HG03175 (cell line): ENCODE measurements at regions not wholly inside any gene's neighbourhood (a gene's known extent, or its start where the extent isn't known, plus 50 kb on each side); places are given as distances from the start of the nearest gene placed in this dataset.
"Not testable (repeated sequence)": the region's sequence is repeated elsewhere in the genome, so short reads cannot be mapped to it uniquely, and the experiment has no call there.

ENCODE experiments used
- ATAC-seq: cut with Tn5 transposase; IDR thresholded peaks from one replicate; pipeline ENCODE4 v1.9.1; 2021; ENCODE audit warnings: mild to moderate bottlenecking, moderate library complexity; ENCODE audit not compliant: unreplicated experiment

DNA sequence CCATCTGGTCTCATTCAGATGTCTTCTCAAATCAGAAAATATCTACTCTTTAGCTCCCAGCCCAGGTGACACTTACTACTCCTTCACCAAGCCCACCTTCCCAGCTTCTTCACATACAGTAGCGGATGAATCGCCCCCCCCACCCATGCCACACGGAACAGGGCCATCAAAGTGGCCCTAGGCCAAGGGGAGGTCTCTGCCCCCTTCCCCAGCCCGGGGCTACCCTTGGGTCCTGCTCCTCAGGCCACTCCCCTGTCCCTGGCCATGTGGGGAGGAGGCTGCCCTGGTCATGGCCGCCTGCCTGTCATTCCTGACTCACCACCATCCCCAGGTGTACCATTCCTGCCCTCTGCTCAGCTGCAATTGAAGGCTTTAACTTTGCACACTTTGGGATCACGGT lies 142.8 kb downstream of the NECTIN1 start:
- ATAC-seq = no peak

DNA sequence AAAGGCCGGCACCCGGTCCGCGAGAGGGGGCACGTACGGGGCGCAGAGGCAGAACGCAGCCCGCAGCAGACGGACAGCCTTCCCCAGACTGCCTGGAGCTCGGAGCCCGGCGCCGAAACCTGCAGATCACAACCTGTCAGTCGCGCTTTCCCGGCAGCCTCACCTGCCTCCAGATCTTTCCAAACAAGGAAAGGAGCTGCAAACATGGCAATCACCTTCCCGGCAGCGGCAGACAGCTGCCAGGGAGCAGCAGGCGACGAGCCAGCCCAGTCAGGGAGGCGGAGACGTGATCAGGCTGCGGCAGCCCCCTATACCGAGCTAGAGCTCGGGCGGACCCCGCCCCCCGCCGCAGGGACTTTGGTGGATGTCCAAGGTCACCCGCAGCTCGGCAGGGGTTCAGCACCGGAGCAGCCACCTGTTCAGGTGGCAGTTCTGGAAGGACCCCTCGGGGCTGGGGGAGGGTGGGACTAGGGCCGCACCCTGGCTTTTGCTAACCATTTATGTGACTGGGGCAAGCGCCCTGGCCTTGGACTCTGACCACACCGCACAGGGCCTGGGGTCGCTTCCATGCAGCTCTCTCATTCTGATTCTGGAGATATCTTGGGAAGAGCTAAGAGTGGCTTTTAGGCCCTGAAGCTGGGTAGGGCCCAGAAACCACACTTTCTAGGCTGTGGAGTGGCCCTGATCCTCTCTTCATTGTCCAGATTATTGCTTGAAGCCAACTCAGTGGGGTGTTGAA lies 143.8 kb downstream of the NECTIN1 start:
- no peak for ATAC-seq

DNA sequence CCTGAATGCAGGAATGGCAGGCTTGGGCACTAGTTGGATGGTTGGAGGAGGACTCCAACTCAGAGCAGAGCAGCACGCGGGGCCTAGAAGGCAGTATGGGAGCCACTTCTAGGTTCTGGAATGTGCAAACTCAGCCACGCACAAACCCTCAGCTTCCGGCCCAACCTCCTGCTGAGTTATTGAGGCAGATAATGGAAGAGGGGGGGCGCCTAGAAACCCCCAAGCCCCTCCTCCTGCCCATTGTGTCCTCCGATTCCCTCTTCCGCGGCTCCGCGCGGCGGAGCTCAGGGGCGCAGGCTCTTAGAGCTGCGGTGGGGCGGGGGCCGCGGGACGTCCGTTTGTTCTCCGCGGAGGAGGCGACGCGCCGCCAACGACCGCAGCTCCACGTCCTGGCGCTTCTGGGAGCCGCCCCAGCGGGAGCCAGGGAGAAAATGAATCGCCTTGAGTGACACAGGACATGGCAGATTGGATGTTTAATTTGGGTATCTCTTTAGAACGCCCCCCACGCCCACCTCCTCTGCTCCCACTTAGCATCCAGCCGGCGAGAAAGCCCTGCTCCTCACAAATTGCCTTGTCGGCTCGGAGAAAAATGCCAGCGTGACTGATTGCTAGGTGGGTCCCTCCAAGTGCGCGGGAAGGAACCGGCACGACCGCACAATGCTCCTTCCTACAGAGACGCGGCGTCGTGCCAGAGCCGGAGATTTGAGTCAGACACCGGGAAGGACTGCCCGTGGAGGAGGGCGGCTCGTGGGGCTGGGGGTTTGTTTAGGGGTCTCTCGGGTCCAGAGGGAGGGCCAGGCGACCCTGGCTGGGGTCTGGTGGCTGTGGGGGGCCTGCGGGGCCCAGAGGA lies 144.6 kb downstream of the NECTIN1 start:
- no peak for ATAC-seq

DNA sequence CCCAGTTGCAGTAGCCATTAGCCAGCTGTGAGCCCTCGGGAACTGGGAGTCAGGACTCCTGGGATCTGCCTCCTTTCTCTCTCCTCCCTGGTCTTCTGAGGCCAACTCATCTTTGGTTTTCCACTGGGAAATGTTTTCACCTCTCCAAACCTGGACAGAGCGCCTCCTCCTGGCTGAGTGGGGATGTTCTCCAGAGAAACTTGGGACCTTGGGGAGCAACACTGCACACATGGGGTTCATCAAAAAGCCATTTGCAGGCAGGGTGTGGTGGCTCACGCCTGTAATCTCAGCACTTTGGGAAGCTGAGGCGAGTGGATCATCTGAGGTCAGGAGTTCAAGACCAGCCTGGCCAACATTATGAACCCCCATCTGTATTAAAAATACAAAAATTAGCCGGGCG lies 145.4 kb downstream of the NECTIN1 start:
- ATAC-seq = no peak

DNA sequence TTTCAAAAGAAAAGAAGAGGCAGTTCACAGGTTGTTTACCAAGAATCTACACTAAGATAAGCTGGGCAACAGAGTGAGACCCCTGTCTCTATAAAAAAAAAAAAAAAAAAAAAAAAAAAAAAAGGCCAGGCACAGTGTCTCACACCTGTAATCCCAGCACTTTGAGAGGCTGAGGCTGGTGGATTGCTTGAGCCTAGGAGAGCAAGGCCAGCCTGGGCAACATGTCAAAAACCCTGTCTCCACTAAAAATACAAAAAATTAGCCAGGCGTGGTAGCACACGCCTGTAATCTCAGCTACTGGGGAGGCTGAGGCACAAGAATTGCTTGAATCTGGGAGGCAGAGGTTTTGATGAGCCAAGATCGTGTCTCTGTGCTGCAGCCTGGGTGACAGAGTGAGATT lies 147.6 kb downstream of the NECTIN1 start:
- ATAC-seq = not testable (repeated sequence)

DNA sequence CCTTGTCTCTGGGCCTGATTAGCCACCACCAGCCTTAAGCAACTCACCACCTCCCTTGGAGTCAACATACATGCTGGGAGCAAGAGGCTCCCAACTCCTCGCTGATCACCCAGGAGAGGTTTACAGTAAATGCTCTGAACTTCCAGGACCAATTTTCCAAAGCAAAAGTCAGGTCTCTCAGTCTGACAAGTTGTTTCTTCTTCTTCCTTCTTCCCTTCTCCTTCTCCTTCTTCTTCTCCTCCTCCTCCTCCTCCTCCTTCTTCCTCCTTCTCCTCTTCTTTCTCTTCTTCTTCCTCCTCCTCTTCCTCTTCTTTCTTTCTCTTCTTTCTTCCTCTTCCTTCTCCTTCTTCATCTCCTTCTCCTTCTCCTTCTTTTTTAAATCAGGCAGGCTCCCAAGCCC lies 148.2 kb downstream of the NECTIN1 start:
- no peak for ATAC-seq

DNA sequence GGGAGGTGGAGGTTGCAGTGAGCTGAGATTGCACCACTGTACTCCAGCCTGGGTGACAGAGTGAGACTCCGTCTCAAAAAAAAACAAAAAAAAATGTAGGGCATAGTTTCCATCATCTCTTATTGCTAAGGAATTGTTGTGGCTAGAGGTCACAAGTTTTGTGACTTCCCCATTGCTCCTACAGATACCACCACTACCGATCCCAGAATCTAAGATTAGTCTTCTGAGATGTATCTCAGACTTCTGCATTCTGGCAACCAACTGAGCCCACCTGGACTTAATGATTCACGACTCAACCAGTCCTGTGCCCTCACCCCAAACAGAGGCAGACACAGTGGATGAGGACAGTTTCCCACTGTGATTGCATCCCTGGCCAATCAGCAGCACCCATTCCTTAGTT lies 148.9 kb downstream of the NECTIN1 start:
- no peak for ATAC-seq

DNA sequence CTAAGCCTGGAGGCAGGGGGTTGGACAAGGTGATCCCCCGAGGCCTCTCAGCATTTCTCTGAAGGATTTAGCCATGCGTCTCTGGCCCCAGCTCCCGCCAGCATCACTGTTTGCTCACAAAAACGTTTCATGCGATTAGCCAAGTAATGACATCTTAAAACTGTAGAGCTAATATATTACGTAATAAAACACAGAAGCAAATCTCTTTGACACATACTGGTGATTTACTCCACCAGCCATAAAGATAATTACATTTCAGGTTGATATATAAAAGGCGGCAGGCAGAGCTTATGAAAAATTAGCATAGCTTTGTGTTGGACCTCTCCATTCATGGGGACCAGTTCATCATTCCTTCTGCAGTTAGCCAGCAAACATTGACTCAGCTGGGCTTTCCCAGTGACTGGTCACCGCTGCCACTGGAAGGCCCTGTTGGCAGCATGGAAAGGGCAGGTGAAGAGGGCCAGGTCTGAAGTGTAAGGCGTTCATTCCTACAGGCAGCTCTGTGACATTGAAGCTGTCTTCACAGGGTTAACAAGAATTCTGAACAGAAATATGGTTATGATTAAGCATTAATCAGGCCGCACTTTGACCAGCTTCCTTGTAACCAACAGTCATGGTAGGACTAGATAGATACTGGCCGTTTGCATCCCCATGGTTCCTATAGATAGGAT lies 150.3 kb downstream of the NECTIN1 start:
- ATAC-seq = no peak

DNA sequence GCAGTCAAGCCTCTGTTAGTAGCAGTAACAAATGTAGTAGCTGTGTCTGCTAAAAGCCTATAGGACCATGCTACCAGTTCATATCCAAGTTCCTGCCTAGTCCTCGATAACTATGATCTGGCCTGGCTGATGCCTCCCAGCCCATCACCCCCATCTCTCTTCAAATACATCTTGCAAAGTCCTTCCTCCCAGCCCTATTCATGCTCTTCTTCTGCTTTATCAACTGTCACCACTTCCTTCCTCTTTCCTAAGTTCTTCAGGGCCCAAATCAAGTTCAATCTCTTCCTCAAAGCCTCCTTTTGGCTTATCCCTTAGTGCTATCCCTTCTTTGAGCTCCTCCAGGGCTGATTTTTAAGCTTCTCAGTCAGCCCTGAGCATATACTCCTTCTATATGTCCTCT lies 150.9 kb upstream of the THY1 start:
- no peak for ATAC-seq

DNA sequence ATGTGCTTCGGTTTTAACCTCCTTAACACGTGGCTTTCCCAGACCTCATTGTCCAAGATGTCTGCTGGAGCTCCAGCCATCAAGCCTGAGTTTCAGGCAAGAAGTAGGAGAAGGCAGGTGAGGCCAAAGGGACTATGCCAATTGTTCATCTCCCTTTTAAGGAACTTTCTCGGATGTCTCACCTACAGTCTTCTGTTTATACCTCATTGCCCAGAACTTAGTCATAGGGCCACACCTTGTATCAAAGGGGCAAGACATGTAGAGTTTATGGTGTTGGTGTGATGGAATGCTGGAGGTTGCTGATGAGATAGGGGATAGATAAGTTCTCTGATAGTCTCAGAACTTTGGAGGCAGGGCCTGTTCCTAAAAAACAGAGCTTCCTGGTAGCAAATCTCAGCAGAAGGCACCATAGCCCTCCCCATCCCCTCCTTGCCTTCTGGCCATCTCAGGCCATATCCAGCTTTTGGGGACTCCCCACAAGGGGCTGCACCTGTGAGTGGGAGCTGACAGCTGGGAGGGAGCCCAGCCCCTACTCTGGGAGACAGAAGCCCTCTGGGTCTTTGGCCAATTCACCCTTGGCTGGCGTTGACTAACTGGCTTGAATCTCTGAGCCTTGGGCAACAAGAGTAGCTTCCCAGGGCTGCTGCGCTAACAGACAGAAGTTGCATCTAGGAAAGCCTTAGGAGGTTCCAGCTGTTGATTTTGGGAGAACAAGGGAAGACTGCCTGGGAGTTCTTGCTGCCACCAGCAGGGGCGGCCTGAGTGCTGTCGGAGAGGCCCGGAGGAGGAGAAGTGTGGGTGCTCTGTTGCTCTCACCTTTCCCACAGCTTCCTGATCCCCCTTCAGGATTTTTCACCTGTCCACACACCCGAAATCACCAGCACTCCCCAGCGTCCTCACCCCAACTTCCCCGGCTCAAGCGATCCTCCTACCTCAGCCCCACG lies 149.8 kb upstream of the THY1 start:
- no peak for ATAC-seq

DNA sequence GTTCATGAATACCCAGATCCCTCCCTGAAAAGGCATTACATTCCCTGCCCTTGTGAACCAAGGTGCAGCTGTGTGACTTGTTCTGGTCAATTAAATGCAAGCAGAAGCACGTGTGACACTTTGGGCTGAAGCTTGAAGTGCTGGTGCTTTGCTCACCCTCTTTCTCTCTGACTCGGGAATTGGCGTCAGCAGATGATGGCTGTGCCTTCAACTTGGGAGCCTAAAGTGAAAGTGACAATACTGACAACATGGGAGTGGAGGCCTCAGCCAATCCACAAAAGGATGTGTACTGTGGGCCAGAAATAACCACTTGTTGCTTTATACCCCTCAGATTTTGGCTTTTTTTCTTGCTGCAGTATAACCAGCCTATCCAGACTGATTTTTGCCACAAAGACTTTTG lies 148.3 kb upstream of the THY1 start:
- ATAC-seq = no peak

DNA sequence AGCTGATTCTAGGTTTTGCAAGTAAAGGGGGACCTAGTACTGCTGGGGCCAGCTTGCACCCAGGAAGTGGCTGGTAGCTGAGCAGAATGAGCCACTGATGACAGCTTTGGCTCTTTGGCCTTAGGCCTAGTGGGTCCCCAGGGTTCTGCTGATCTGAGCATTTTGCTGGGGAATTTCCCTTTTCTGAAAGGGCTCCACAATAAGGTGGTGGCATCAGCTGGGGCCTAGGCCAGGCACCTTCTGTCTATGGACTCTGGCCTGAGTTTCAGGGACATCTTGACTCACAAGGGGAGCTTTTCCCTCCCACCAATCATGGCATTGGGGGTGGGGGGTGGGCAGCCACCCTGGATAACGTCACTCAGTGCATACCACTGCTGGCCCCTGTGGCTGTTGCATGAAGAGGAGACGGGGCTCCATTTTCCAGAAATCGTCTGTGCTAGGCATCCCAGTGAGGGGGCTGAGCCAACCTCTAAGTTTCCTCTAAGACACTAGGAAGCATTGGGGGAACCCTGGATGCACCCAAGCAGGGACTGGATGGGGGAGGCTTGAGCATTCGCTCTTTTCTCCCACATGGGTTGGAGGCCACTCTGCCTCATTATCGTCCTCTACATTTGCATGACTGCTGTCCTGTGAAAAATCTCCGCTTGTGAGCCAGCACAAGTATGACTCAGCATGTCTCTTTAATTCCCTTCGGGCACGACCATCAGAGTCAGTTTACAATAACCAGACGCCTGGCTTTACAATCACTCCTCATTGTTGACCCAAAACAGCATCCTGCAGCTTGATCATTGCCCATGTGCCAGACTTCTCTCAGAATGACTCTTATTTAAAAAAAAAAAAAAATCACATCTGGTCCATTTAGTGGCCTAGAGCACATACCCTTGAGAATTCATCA lies 145.0 kb upstream of the THY1 start:
- ATAC-seq = peak; percentile 68

DNA sequence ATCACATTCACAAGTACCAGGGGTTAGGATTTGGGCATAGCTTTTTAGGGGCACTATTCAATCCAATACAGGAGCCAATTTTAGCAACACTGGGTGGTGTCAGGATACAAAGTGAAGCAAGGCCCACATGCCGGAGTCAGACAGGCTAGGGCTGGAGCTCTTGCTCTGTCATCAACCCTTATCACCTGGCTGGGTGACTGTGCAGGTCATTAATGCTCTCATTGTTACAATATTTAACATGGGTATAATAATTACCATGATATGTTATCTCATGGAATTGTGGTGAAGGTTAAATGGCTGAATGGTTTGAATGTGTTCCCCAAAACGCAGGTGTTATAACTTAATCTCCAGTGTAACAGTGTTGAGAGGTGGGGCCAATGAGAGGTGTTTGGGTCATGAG lies 143.3 kb upstream of the THY1 start:
- no peak for ATAC-seq

DNA sequence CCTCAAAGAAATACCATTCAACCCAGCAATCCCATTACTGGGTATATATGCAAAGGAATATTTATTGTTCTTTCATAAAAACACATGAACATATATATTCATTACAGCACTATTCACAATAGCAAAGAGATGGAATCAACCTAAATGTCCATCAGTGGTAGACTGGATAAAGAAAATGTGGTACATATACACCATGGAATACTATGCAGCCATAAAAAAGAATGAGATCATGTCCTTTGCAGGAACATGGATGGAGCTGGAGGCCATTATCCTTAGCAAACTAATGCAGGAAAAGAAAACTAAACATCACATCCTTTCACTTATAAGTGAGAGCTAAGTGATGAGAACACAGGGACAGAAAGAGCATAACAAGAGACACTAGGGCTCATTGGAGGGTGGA lies 142.7 kb upstream of the THY1 start:
- ATAC-seq = not testable (repeated sequence)

DNA sequence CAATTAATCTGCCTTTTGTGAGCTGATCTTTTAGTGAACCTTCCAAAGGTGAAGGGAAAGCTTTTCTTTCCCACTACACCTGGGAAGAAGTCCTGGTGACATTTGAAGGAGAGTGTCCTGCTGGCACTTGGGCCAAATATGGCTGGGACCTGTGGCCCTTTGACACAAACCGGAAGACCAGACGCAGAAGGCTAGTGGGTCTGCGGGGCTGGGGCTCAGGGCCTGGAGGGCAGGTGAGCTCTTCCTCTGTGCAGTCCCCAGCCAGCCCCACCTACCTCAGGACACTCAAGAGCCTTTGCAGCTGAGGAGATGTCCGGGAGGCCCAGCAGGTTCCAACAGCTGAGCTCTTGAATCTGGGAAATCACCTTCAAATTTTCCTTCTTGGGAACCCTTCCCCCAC lies 138.0 kb upstream of the THY1 start:
- ATAC-seq = no peak

DNA sequence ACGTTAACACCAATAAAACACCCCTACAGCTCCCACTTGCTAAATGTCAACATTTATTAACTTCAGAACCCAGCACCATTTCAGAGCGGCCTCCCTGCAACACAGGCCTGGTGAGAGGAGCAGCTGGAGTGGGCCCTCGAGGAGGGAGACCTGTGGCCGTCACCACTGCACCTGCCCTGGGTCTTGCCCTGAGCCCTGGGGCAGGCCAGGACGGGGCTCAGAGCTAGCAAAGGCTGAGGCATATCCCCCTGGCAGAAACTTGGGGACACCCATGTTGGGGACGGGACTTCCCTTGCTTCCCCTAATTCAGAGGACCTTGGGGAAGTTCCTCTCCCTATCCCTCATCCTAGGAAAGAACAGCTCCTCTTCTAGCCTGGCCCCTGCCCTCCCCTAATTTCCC lies 137.3 kb upstream of the THY1 start:
- ATAC-seq = no peak

DNA sequence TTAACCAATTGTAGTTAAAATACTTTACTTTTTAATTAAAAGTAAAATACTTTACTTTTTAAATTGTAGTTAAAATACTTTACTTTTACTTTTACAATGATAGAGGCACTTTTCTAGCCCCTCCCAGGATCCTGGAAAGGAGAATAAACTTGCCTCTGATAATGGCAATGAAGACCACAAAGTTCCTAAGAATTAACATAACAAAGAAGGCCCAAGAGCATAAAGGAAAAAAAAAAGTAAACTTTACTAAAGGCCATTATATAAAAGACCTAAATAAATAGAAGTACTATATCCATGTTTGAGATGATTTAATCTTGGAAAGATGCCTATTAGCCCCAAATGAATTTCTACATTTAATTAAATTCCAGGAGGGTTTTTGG lies 129.1 kb upstream of the THY1 start:
- ATAC-seq = no peak

DNA sequence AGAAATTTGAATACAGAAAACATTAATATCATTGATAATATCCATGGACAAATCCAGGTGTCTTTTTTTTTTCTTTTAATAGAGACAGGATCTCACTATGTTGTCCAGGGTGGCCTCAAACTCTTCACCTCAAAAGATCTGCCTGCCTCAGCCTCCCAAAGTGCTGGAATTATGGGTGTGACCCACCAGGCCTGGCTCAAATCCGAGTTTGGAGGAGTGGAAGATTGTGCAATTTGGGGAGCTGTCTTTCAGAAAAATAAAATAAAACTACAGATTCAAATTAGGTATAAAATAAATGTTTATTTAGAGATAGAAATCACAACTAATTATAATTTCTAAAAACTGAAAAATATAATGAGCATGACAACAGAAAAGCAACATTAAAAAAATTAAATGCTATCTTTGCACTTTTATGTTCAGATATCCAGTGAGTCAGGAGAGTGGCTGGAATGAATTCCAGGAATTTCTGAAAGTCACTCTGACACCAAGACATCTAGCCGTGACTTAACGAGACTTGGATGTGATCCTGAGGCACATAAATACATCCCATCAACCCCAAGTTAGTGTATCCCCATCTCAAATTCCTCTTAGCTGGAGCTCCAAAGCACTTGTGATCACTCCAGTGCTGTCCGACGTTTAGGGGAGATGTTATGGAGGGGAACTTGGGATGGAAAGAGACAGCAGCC lies 128.6 kb upstream of the THY1 start:
- ATAC-seq = no peak

DNA sequence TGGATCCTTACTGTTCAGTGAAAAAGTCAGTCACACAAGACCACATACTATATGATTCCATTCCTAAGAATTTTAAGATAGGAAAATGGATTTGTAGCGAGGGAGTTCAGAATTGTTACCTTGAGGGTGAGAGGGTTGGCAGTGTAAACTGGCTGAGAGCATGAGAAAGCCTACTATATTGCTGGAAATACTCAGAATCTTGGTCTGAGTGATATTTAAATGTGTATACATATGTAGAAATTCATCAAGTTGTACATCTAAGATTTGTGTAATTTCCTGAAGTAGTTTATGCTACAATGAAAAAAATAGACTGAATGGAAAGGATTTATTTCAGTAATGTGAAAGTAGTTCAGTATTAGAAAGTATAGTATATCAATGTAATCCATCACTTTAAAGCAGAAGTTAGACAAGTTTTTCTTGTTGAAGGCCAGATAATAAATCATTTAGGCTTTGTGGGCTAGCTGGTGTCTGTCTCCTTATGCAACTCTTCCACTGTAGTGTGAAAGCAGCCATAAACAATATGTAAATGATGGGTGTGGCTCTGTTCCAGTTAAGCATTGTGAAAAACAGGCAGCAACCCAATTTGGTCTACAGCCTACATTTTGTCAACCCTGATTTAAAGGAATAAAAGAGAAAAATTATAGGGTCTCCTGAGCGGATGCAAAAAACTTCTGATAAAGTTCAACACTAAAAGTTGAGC lies 127.2 kb upstream of the THY1 start:
- ATAC-seq = no peak
